Spleen (tissue), 11 donors: ENCODE measurements at regions not wholly inside any gene's neighbourhood (a gene's known extent, or its start where the extent isn't known, plus 50 kb on each side); places are given as distances from the start of the nearest gene placed in this dataset.
A peak's percentile ranks its signal among the peaks of the same experiment; 100 is the strongest.

Experiments
- DNase-seq: peaks from one replicate; pipeline ENCODE4 v3.0.0-alpha.2; 2020
- H3K27ac ChIP-seq, 8 donors: fragments of 200-600 bp; sonication (generic) in 7 of 8; 1 replicate in 4 of 8; 2 replicates in 4 of 8; pipeline versions ENCODE4 v1.5.0 to v1.8.0; 2016 to 2021; ENCODE audit warnings: inconsistent platforms in 4 of 8, mild to moderate bottlenecking in 4 of 8, moderate library complexity in 1 of 8
- H3K27me3 ChIP-seq, 7 donors: fragments of 200-600 bp; sonication (generic) in 6 of 7; replicated peaks in 1 of 7; 1 replicate in 4 of 7; 2 replicates in 3 of 7; pipeline versions ENCODE4 v1.5.0 to v1.8.0; 2016 to 2021; ENCODE audit warnings: inconsistent platforms in 3 of 7, mild to moderate bottlenecking in 1 of 7
- H3K36me3 ChIP-seq, 6 donors: fragments of 200-600 bp; sonication (generic) in 5 of 6; 1 replicate in 4 of 6; 2 replicates in 2 of 6; pipeline versions ENCODE4 v1.5.0 to v1.8.0; 2016 to 2021; ENCODE audit warnings: inconsistent platforms in 2 of 6
- H3K4me1 ChIP-seq, 6 donors: fragments of 200-600 bp; sonication (generic) in 5 of 6; 1 replicate in 3 of 6; 2 replicates in 3 of 6; pipeline versions ENCODE4 v1.5.0 to v1.8.0; 2016 to 2021; ENCODE audit warnings: inconsistent platforms in 3 of 6
- H3K4me3 ChIP-seq, 8 donors: fragments of 200-600 bp; sonication (generic) in 7 of 8; 1 replicate in 4 of 8; 2 replicates in 4 of 8; pipeline versions ENCODE4 v1.5.0 to v1.8.0; 2016 to 2021; ENCODE audit warnings: inconsistent platforms in 4 of 8, mild to moderate bottlenecking in 4 of 8, moderate library complexity in 2 of 8
- H3K9me3 ChIP-seq, 8 donors: fragments of 200-600 bp; sonication (generic) in 7 of 8; 1 replicate in 4 of 8; 2 replicates in 4 of 8; pipeline versions ENCODE4 v1.5.0 to v1.8.0; 2016 to 2021; ENCODE audit warnings: inconsistent platforms in 4 of 8
- CTCF ChIP-seq, 11 experiments: fragments of 200-600 bp in 7 of 11; fragments of 450-650 bp in 4 of 11; sonication (generic) in 4 of 11; IDR thresholded peaks in 8 of 11; conservative IDR thresholded peaks in 3 of 11; 1 replicate in 7 of 11; 2 replicates in 4 of 11; pipeline versions ENCODE4 v1.4.0 to v1.8.0; 2016 to 2021; ENCODE audit warnings: antibody characterized with exemption in 11 of 11, inconsistent platforms in 4 of 11, mild to moderate bottlenecking in 1 of 11
- POLR2A ChIP-seq, 3 donors: fragments of 450-650 bp; IDR thresholded peaks; one replicate each; pipeline ENCODE4 v1.5.1; 2017; ENCODE audit warnings: antibody characterized with exemption in 3 of 3, mild to moderate bottlenecking in 1 of 3
- POLR2AphosphoS5 ChIP-seq, 3 donors: sonication (generic); formaldehyde crosslinking; IDR thresholded peaks; one replicate each; pipeline ENCODE4 v1.5.1; 2017; ENCODE audit warnings: antibody characterized with exemption in 3 of 3
- WGBS, 5 donors: extraction: QIAGEN DNeasy Blood & Tissue Kit in 3 of 5; methylation state at CpG; one replicate each; pipeline versions ENCODE4 v1.1.5 to v1.1.7; 2013 to 2018; 5-methylcytosine and 5-hydroxymethylcytosine counted together
- intact Hi-C: fragments of 100-400 bp; cut with DNase I; formaldehyde crosslinking; loops from one replicate; pipeline ENCODE4 v1.15.0; 2023; ENCODE audit warnings: low total_unique reads
- donor health status: healthy with polysubstance abuse.
- donor health status: DM: no; HTN: no; CAD: no; lungs with moderate emphysema.
- donor health status: DM: no; HTN: no; CAD: no.
- donor health status: Bipolar disorder and iron deficiency.
- donor health status: healthy.
- donor health status: DM: no; HTN: no; CAD: no.
- donor health status: DM: yes; HTN: yes; CAD: no.

- Histone ChIP-seq H3K27me3 (no peaks in the 10 kb centered on the region), H3K27ac (no peak overlapping the region), H3K36me3 (no peaks in the 10 kb centered on the region), H3K9me3 (no peaks in the 10 kb centered on the region), H3K4me3 (no peak overlapping the region), H3K4me1 (peaks cover 0 to 7% (median 0%) of the 10 kb centered on the region in 6 donors)
- intact Hi-C loops: no loop called here
- DNase-seq: no peak
- WGBS, 5 donors: 59 to 82% (median 76%) methylated on average over 1 of the region's 1 CpG
- TF ChIP-seq POLR2AphosphoS5 (IDR thresholded peaks at IDR 0.05): no peak
- no peak for TF ChIP-seq CTCF (IDR thresholded peaks at IDR 0.05 in 8 of 11, conservative IDR thresholded peaks at IDR 0.05 in 3 of 11)
- TF ChIP-seq POLR2A (IDR thresholded peaks at IDR 0.05): no peak
Observed at GRCh38 chr2:188784269-188784762, 189.9 kb upstream of the COL3A1 start.

GRCh38 chr2:188785061-188785460 lies 189.1 kb upstream of the COL3A1 start:
- DNase-seq: no peak
- Histone ChIP-seq H3K4me1 (peaks cover 0 to 7% (median 0%) of the 10 kb centered on the region in 6 donors), H3K9me3 (no peaks in the 10 kb centered on the region), H3K4me3 (no peak overlapping the region), H3K27ac (no peak overlapping the region), H3K36me3 (no peaks in the 10 kb centered on the region), H3K27me3 (no peaks in the 10 kb centered on the region)
- 84 to 97% (median 92%) methylated on average over 2 of the region's 2 CpGs for WGBS, 5 donors
- intact Hi-C loops: no loop called here
- TF ChIP-seq POLR2A (IDR thresholded peaks at IDR 0.05) (no peak), CTCF (IDR thresholded peaks at IDR 0.05 in 8 of 11, conservative IDR thresholded peaks at IDR 0.05 in 3 of 11) (no peak), POLR2AphosphoS5 (IDR thresholded peaks at IDR 0.05) (no peak)

- intact Hi-C loops: no loop called here
- no peak for DNase-seq
- TF ChIP-seq CTCF (IDR thresholded peaks at IDR 0.05 in 8 of 11, conservative IDR thresholded peaks at IDR 0.05 in 3 of 11) (no peak), POLR2AphosphoS5 (IDR thresholded peaks at IDR 0.05) (no peak), POLR2A (IDR thresholded peaks at IDR 0.05) (no peak)
Observed at GRCh38 chr2:188785490-188785889, 188.7 kb upstream of the COL3A1 start.

GRCh38 chr2:188786368-188786841 lies 187.8 kb upstream of the COL3A1 start:
- DNase-seq: no peak
- WGBS, 5 donors: 44 to 69% (median 64%) methylated on average over 3 of the region's 3 CpGs
- Histone ChIP-seq H3K27ac (peak overlapping the region in 2 of 8 donors; percentile 10 to 38), H3K27me3 (no peaks in the 10 kb centered on the region), H3K4me1 (peaks cover 0 to 7% (median 0%) of the 10 kb centered on the region in 6 donors), H3K4me3 (no peak overlapping the region), H3K9me3 (no peaks in the 10 kb centered on the region), H3K36me3 (no peaks in the 10 kb centered on the region)
- intact Hi-C loops: no loop called here
- TF ChIP-seq POLR2AphosphoS5 (IDR thresholded peaks at IDR 0.05): no peak
- no peak for TF ChIP-seq POLR2A (IDR thresholded peaks at IDR 0.05)
- TF ChIP-seq CTCF (IDR thresholded peaks at IDR 0.05 in 8 of 11, conservative IDR thresholded peaks at IDR 0.05 in 3 of 11): no peak

More at GRCh38 chr2:188785490-188785889, 188.7 kb upstream of the COL3A1 start:
- no peaks in the 10 kb centered on the region for H3K27me3 ChIP-seq
- 88 to 95% (median 91%) methylated on average over 6 of the region's 6 CpGs for WGBS, 5 donors
- no peaks in the 10 kb centered on the region for H3K9me3 ChIP-seq
- no peak overlapping the region for H3K4me3 ChIP-seq
- H3K36me3 ChIP-seq: no peaks in the 10 kb centered on the region
- peaks cover 0 to 7% (median 0%) of the 10 kb centered on the region in 6 donors for H3K4me1 ChIP-seq
- no peak overlapping the region for H3K27ac ChIP-seq
